COLO668 (cell line): ENCODE measurements at regions not wholly inside any gene's neighbourhood (a gene's known extent, or its start where the extent isn't known, plus 50 kb on each side); places are given as distances from the start of the nearest gene placed in this dataset.

Experiments used
- DNase-seq: peaks from one replicate; lab custom pipeline; 2025; ENCODE audit not compliant: unreplicated experiment; lab: John Stamatoyannopoulos, UW

DNA sequence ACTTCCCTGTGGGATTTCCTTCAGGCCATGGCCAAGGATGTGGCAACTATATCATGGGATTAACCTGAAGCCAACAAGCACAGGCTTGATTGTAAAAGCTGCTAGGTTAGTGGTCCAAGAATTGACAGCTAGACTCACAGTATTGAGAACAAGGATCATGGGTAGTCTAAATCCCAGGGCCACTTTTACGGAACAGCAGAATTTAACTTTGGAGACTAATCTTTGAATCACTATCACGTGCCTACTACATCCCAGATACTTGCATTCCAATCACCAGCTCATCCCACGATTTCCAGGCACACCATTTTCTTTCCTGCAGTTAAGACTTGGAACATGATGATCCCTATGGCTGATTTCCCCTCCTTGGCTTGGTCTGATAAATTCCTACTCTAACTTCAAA lies 65.6 kb upstream of the ADO start:
- DNase-seq = no peak

DNA sequence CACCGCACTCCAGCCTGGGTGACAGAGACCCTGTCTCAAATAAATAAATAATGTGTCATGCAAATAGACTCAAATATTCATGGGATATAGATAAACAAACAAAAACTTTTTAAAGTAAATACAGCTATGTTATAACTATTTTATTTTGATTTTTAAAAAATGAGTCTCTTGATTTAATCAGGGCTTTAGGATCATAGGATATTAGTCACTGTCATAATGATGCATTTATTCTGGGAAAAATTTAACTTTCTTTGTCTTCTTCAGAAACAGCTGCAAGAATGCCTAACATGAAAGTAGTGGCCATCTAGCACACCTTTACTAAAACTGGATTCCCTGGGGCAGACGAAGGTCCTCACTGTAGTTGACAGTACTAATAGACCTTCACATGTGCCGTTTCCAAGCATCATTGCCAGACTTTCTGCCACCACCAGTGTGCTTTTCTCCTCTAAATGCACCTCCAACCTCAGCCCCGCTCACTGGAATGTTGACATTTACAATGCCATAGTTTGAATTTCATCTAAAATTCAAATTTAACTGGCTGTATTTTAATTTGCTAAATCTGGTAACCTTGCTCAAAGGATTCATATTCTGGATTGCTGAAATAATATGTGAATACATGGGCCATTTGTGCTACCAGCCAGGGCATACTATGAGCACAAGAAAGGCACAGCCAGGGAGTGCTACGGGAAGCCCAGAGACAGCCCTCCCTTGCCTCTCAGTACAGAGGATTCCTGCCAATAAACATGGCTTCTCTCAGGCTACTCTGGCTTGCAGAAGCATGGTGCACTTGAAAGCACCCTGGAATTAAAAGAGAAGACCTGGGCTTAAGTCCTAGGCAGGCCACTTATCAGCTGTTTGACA lies 63.4 kb upstream of the ADO start:
- DNase-seq = no peak

DNA sequence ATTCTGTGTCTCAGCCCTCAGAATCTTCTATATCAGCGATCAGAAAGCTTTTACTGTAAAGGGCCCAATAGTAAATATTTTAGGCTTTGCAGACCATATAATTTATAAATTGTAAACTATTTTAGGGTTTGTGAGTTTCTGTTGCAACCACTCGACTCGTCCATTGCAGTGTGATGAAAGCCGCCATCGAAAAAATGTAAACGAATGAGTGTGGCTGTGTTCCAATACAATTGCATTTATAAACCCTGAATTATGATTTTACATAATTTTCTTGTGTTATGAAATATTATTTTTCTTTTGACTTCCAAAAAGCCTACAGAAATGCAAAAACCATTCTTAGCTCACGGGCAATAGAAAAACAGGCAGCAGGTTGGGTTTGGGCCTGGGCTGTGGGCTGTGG lies 62.5 kb upstream of the ADO start:
- no peak for DNase-seq

DNA sequence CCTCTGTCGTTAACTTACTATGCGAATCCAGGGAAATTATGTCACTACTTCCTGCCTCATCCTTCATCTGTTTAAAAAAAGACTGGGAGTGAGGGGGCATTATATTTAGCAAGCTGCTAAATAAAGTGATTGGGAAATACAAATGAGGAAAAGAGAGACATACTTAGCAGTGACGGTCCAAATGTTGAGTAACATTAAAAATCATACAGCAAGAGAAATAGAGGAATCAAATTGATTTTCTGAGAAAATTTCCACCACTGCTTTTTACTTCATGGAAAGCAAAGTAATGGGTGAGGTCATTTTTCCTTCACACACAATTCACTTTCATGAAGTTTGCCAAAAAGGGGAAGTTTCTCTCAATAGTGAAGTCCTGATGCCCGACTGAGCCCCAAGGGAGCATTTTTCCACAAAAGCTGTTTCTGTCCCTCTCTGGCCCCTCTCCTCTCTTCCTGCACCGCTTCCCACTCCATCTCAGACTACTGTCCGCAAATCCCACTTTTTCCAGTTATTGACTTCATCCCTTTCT lies 61.9 kb upstream of the ADO start:
- no peak for DNase-seq

DNA sequence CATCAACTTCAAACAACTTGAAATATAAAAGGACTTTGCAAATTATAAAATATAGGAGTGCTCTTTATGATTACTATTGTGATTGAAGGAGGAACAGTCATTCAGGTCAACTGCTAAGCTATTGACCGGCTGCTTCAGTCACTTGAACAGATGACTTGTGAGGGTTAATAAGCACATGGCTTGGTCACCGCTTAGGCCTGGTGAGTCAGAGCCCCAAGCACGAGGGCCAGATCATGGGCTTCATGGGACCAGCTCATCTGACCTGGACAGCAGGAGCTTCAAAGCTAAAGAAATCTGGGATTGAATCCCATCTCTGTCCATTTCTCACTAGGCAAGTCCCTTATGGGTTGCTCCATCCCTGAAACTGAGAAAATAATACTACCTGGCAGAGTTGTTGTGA lies 60.4 kb upstream of the ADO start:
- DNase-seq = no peak

DNA sequence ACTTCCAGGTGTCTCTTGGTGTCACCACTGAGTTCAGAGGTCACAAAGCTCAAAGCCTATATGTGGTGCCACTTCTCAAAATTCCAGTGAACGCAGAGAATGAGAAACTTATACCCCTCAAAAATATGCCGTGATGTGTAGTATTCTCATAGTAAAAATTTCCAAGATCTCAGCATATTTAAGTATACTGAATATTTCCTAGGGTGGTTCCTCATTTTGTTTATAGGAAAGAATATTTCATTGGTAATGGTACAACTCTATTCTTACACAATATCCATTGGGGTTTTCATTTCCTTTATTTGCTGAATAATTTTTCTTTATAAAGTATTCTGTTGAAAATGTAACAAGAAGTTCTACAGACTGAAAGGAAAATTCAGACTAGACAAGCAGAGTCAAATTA lies 58.9 kb upstream of the ADO start:
- DNase-seq = no peak

DNA sequence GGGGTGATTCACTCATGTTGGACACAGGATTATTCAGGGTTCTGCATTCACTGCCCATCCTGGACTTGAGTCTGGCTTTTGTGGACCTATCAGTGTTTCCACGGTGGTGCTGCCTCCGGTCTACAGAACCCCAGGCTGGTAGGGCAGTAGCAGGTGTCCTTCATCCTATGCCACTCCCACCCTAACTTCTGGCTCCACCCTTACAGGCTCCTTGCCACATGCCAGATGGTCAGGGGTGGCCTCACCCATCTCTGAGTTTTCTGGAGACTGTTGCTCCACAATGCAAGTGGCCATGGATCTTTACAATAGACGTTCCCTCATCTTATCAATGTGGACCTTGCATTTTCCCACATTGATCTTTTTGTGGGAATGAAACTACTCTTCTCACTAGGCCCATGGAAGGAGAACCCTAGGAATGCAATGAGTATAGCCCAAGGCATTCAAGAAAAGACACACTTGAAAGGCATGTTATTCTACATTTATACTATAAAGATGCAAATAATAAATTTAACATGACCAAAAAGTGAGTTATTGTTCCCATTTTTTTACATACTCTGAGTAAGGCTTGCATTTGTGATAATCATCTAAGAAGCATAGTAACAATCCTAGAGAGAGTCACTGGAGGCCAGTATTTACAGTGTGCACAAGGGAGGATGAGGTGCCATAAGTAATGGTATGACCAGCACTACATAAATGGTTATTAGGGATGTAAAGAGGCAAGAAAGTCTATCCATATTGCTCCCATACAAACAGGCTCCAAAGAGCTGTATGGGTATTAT lies 57.4 kb upstream of the ADO start:
- no peak for DNase-seq

DNA sequence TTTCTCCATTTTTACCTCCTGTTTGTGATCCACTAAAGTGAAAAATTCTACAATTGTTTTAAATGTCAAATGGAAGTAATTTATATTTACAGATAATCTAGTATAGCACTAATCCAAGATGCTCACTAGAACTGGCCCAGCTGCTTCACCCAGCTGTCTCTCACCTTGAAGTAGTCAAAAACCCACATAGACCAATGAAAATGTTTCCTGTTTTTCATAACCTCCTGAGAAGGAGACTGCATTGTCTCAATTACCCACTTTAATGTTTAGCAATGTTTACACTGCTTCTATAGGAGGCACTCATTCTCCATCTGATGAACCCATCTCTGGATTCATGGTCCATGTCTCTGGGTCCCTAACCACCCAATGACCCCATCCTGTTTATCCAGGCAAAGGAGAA lies 56.1 kb upstream of the ADO start:
- no peak for DNase-seq

DNA sequence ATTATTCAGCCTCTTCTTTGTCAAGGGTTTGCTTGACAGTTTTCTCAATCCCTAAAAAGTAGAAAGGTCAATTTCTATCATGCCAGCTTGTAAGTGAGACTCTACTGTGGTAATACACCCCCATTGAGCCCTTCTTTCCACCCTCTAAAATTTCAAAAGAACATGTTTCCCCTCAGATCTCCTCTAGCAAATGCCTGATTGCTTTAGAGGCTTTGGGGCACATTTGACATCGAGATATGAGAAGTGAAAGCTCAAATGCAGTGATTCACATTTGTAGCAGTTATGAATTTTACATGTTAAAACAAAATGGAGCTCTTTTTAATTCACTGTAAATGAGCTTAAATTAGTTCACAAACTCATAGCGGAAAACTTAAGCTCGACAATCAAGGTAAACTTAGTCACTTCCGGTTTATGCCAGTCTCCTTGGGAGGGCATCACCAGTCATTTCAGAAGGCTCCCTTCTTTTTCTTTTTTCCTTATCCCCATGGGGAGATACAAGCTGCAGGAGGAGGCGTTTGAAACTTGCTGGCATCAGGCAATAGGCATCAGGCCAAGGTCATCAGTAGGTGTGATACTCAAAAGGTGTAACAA lies 55.3 kb upstream of the ADO start:
- DNase-seq = no peak
